T-cell (primary cell): ENCODE measurements at regions not wholly inside any gene's neighbourhood (a gene's known extent, or its start where the extent isn't known, plus 50 kb on each side); places are given as distances from the start of the nearest gene placed in this dataset.
"Not testable (repeated sequence)": the region's sequence is repeated elsewhere in the genome, so short reads cannot be mapped to it uniquely, and the experiment has no call there.

Source experiments
- ATAC-seq, 4 experiments: fragments of 200-7000 bp in 3 of 4; fragments of 150-1000 bp in 1 of 4; cut with Tn5 transposase; replicated peaks in 1 of 4; 1 replicate in 3 of 4; 2 replicates in 1 of 4; pipeline ENCODE4 v1.10.0; 2021; ENCODE audit warnings: moderate library complexity in 3 of 4, mild to moderate bottlenecking in 2 of 4, moderate number of reproducible peaks in 1 of 4
- CTCF ChIA-PET, 2 donors: fragments of 300-600 bp; sonication (Branson Sonifier 250); formaldehyde crosslinking; loops; one replicate each; lab custom pipeline; 2022; ENCODE audit warnings: antibody characterized with exemption in 2 of 2; lab: Charles Lee
- POLR2A ChIA-PET, 2 donors: fragments of 300-600 bp; sonication (Branson Sonifier 250); formaldehyde crosslinking; loops; one replicate each; lab custom pipeline; 2022; ENCODE audit warnings: antibody characterized with exemption in 2 of 2; lab: Charles Lee
- DNase-seq, 35 experiments: peaks; one replicate each; pipeline versions ENCODE4 v3.0.0 to v3.0.0-alpha.2; 2013 to 2023
- H3K27ac ChIP-seq: one replicate; pipeline ENCODE4 v1.5.1; 2013; ENCODE audit warnings: low read length
- H3K27me3 ChIP-seq, 2 experiments: replicated peaks in 1 of 2; 1 replicate in 1 of 2; 2 replicates in 1 of 2; pipeline versions ENCODE4 v1.6.1 to v1.7.0; 2013; ENCODE audit warnings: low read length in 1 of 2, mixed read lengths in 1 of 2; ENCODE audit not compliant: control insufficient read depth in 2 of 2, insufficient read depth in 2 of 2; ENCODE audit errors: extremely low read depth in 1 of 2
- H3K36me3 ChIP-seq, 2 donors: 1 replicate in 1 of 2; 2 replicates in 1 of 2; pipeline versions ENCODE4 v1.6.1 to v1.7.0; 2013; ENCODE audit warnings: low read length in 1 of 2; ENCODE audit not compliant: control insufficient read depth in 2 of 2, insufficient read depth in 1 of 2; ENCODE audit errors: extremely low read depth in 1 of 2
- H3K4me1 ChIP-seq, 2 experiments: 1 replicate in 1 of 2; 2 replicates in 1 of 2; pipeline versions ENCODE4 v1.6.1 to v1.7.0; 2013; ENCODE audit warnings: low read length in 2 of 2, mixed read lengths in 1 of 2; ENCODE audit not compliant: insufficient read depth in 2 of 2, control insufficient read depth in 1 of 2; ENCODE audit errors: extremely low read depth in 1 of 2
- H3K4me3 ChIP-seq, 2 donors: 1 replicate in 1 of 2; 2 replicates in 1 of 2; pipeline versions ENCODE4 v1.5.1 to v1.7.0; 2013; ENCODE audit warnings: mild to moderate bottlenecking in 2 of 2, low read length in 1 of 2, moderate library complexity in 1 of 2; ENCODE audit not compliant: control insufficient read depth in 1 of 2; ENCODE audit errors: extremely low read depth in 1 of 2
- H3K9me3 ChIP-seq: 2 replicates; pipeline ENCODE4 v1.7.0; 2013
- H3K27ac Mint-ChIP-seq, 2 donors: one replicate each; pipeline ENCODE4 v1.8.0; 2020 to 2021; ENCODE audit warnings: mild to moderate bottlenecking in 2 of 2, mixed read lengths in 2 of 2
- H3K27me3 Mint-ChIP-seq, 2 donors: one replicate each; pipeline ENCODE4 v1.8.0; 2021 to 2022; ENCODE audit warnings: mixed read lengths in 2 of 2
- H3K36me3 Mint-ChIP-seq: one replicate; pipeline ENCODE4 v1.8.0; 2021; ENCODE audit warnings: mixed read lengths
- H3K4me1 Mint-ChIP-seq, 3 donors: one replicate each; pipeline ENCODE4 v1.8.0; 2020 to 2022; ENCODE audit warnings: mixed read lengths in 3 of 3, mild to moderate bottlenecking in 1 of 3
- H3K4me3 Mint-ChIP-seq, 3 donors: one replicate each; pipeline ENCODE4 v1.8.0; 2020 to 2022; ENCODE audit warnings: mild to moderate bottlenecking in 3 of 3, mixed read lengths in 3 of 3, moderate library complexity in 3 of 3
- H3K9me3 Mint-ChIP-seq, 3 donors: one replicate each; pipeline ENCODE4 v1.8.0; 2020 to 2022; ENCODE audit warnings: mixed read lengths in 3 of 3
- WGBS: methylation state at CpG from one replicate; pipeline ENCODE4 v1.1.5; 2013; ENCODE audit warnings: missing lambda C conversion rate; ENCODE audit not compliant: insufficient coverage; 5-methylcytosine and 5-hydroxymethylcytosine counted together

GRCh38 chr18:2147476-2148230 is 423.7 kb downstream of the METTL4 start:
- DNase-seq: no peak
- H3K9me3 ChIP-seq: no peaks in the 10 kb centered on the region
- Mint-ChIP-seq H3K36me3 (no peaks in the 10 kb centered on the region), H3K9me3 (no peaks in the 10 kb centered on the region), H3K27me3 (peaks cover 13 to 15% of the 10 kb centered on the region in 2 donors), H3K27ac (no peak overlapping the region), H3K4me3 (no peak overlapping the region), H3K4me1 (no peaks in the 10 kb centered on the region)
- ChIA-PET CTCF (no interaction called here), POLR2A (interaction anchor here in 1 of 2 donors (0.6 kb wide), 1 partner anchor 19 kb away, joined by 4 read pairs; no protein-coding TSS in a partner anchor)
- no peak overlapping the region for H3K4me3 ChIP-seq
- no peaks in the 10 kb centered on the region for H3K36me3 ChIP-seq
- 100% methylated on average over 2 of the region's 8 CpGs for WGBS
- no peak for ATAC-seq
- peaks cover 0 to 3% of the 10 kb centered on the region in 2 experiments for H3K27me3 ChIP-seq
- H3K27ac ChIP-seq: no peak overlapping the region
- no peaks in the 10 kb centered on the region for H3K4me1 ChIP-seq

GRCh38 chr18:2148823-2149222 is 422.5 kb downstream of the METTL4 start:
- H3K27me3 Mint-ChIP-seq: peaks cover 15% of the 10 kb centered on the region in 2 donors
- no peak for DNase-seq
- Histone ChIP-seq H3K4me1 (no peaks in the 10 kb centered on the region), H3K9me3 (no peaks in the 10 kb centered on the region), H3K36me3 (no peaks in the 10 kb centered on the region), H3K27ac (no peak overlapping the region), H3K27me3 (peaks cover 0 to 3% of the 10 kb centered on the region in 2 experiments), H3K4me3 (no peak overlapping the region)
- H3K36me3 Mint-ChIP-seq: no peaks in the 10 kb centered on the region
- CTCF ChIA-PET: interaction anchor here in 1 of 2 donors (1.0 kb wide), 1 partner anchor 22 kb away, joined by 3 read pairs; no protein-coding TSS in a partner anchor
- no peak overlapping the region for H3K4me3 Mint-ChIP-seq
- H3K27ac Mint-ChIP-seq: no peak overlapping the region
- no peak for ATAC-seq
- H3K4me1 Mint-ChIP-seq: no peaks in the 10 kb centered on the region
- no peaks in the 10 kb centered on the region for H3K9me3 Mint-ChIP-seq
- WGBS: 51% methylated on average over 4 of the region's 4 CpGs
- POLR2A ChIA-PET: no interaction called here

DNA sequence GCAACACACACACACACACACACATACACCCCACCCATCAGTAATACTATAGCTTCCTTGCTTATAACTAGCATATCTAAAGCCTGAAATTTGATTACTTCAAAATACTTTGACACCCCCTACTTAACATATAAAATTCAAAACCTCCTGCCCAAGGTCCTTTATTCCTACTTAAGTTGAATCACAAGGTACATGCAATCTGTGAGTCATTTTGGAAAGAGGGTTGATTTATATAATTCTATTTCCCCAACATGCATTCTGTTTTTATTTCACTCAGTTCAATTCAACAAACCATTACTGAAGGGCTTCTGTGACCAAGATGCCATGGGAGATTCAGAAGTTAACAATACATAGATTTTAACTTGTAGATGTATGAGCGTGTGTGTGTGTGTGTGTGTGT is 420.7 kb downstream of the METTL4 start:
- Histone ChIP-seq H3K4me1 (no peaks in the 10 kb centered on the region), H3K4me3 (no peak overlapping the region), H3K9me3 (no peaks in the 10 kb centered on the region), H3K27me3 (peaks cover 0 to 3% of the 10 kb centered on the region in 2 experiments), H3K36me3 (no peaks in the 10 kb centered on the region), H3K27ac (no peak overlapping the region)
- no peak overlapping the region for H3K27ac Mint-ChIP-seq
- ATAC-seq (no peak), DNase-seq (no peak)
- no peaks in the 10 kb centered on the region for H3K36me3 Mint-ChIP-seq
- peaks cover 12 to 21% of the 10 kb centered on the region in 2 donors for H3K27me3 Mint-ChIP-seq
- ChIA-PET POLR2A (no interaction called here), CTCF (no interaction called here)
- no CpG with 5 or more reads among the region's 1 CpG for WGBS
- H3K4me3 Mint-ChIP-seq: no peak overlapping the region
- no peaks in the 10 kb centered on the region for H3K4me1 Mint-ChIP-seq
- no peaks in the 10 kb centered on the region for H3K9me3 Mint-ChIP-seq

DNA sequence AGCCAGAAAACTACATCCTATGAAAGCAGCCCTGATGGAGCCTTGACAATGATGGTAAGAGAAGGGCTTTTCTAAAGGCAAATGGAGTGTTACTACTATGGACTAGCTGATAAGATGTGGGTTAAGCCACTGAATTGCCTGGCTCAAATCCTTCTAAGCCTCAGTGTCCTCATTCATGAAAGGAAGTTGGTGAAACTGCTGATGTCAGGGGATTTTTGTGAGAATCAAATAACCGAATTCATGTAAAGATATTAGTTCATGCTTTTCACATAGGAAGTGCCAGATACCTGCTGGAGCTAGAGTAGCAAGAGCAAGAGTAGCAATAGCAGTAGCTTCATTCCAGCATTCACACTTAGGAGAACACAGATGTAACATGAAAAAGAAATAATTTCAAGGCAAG is 417.0 kb downstream of the METTL4 start:
- Mint-ChIP-seq H3K27me3 (peaks cover 8 to 19% of the 10 kb centered on the region in 2 donors), H3K9me3 (no peaks in the 10 kb centered on the region)
- POLR2A ChIA-PET: no interaction called here

GRCh38 chr18:2164644-2165550 is 406.4 kb downstream of the METTL4 start:
- DNase-seq: no peak
- H3K4me3 Mint-ChIP-seq: no peak overlapping the region
- WGBS: 0% methylated on average over 1 of the region's 7 CpGs

More for the DNA sequence above, 417.0 kb downstream of the METTL4 start:
- Mint-ChIP-seq H3K4me1 (no peaks in the 10 kb centered on the region), H3K4me3 (no peak overlapping the region), H3K36me3 (no peaks in the 10 kb centered on the region), H3K27ac (no peak overlapping the region)
- CTCF ChIA-PET: no interaction called here
- no CpG with 5 or more reads among the region's 1 CpG for WGBS
- DNase-seq (no peak), ATAC-seq (no peak)
- no peaks in the 10 kb centered on the region for H3K27me3 ChIP-seq
- H3K9me3 ChIP-seq: no peaks in the 10 kb centered on the region
- H3K4me1 ChIP-seq: no peaks in the 10 kb centered on the region
- no peak overlapping the region for H3K4me3 ChIP-seq
- no peak overlapping the region for H3K27ac ChIP-seq
- no peaks in the 10 kb centered on the region for H3K36me3 ChIP-seq

DNA sequence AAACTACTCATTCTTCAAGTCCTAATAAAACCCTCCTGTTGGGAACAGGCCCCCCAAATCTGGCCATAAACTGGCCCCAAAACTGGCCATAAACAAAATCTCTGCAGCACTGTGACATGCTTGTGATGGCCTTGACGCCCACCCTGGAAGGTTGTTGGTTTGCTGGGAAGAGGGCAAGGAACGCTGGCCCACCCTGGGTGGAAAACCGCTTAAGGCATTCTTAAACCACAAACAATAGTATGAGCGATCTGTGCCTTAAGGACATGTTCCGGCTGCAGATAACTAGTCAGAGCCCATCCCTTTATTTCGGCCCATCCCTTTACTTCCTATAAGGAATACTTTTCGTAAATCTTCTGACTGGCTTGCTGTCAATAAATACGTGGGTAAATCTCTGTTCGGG is 404.4 kb downstream of the METTL4 start:
- H3K27me3 ChIP-seq, POLR2A ChIA-PET, ATAC-seq, H3K27ac Mint-ChIP-seq, H3K4me3 Mint-ChIP-seq, H3K36me3 Mint-ChIP-seq, H3K36me3 ChIP-seq, H3K9me3 Mint-ChIP-seq, H3K9me3 ChIP-seq, H3K27ac ChIP-seq, H3K4me1 Mint-ChIP-seq, CTCF ChIA-PET, H3K4me3 ChIP-seq, DNase-seq, H3K27me3 Mint-ChIP-seq, H3K4me1 ChIP-seq: not testable (repeated sequence)
- WGBS: 80% methylated on average over 1 of the region's 9 CpGs

More at GRCh38 chr18:2164644-2165550, 406.4 kb downstream of the METTL4 start:
- H3K27ac Mint-ChIP-seq: no peak overlapping the region
- H3K4me1 Mint-ChIP-seq: no peaks in the 10 kb centered on the region
- ChIA-PET POLR2A (no interaction called here), CTCF (no interaction called here)
- Histone ChIP-seq H3K27me3 (no peaks in the 10 kb centered on the region), H3K9me3 (no peaks in the 10 kb centered on the region), H3K36me3 (no peaks in the 10 kb centered on the region), H3K4me1 (no peaks in the 10 kb centered on the region), H3K27ac (no peak overlapping the region), H3K4me3 (no peak overlapping the region)
- ATAC-seq: no peak
- no peaks in the 10 kb centered on the region for H3K36me3 Mint-ChIP-seq
- H3K9me3 Mint-ChIP-seq: peaks cover 0 to 7% (median 0%) of the 10 kb centered on the region in 3 donors
- H3K27me3 Mint-ChIP-seq: peaks cover 0 to 8% of the 10 kb centered on the region in 2 donors
